HG02610 (cell line): ENCODE measurements at regions not wholly inside any gene's neighbourhood (a gene's known extent, or its start where the extent isn't known, plus 50 kb on each side); places are given as distances from the start of the nearest gene placed in this dataset.

Experiments
- ATAC-seq: cut with Tn5 transposase; IDR thresholded peaks from one replicate; pipeline ENCODE4 v1.9.1; 2021; ENCODE audit warnings: mild to moderate bottlenecking, moderate library complexity; ENCODE audit not compliant: unreplicated experiment

GRCh38 chr4:22897520-22898108 lies 204.9 kb downstream of the GBA3 start:
- ATAC-seq, result no peak

- no peak for ATAC-seq
Measured at GRCh38 chr4:22895482-22895881, 202.7 kb downstream of the GBA3 start.

- no peak for ATAC-seq
Measured at GRCh38 chr4:22884157-22884556, 191.4 kb downstream of the GBA3 start.

DNA sequence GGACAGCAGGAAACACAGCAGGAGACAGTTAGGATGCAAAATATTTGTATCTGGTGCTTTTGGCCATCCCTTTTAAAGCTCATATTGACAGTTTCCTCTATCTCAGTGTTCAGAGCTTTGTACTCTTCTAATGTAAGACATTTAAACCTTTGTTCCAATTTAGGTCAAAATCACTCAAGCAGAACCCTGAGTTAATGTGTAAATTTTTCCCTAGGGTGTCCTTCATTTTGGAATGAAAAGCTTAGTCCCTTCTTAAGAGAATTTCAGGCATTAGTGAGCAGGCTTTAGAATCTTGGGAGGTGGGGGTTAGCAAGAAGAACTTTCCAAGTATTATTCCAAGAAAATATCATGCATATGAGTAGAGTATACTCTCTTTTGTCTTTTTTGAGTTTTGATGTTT lies 188.7 kb downstream of the GBA3 start:
- no peak for ATAC-seq

GRCh38 chr4:22877486-22878052 lies 184.8 kb downstream of the GBA3 start:
- no peak for ATAC-seq

- no peak for ATAC-seq
Measured at GRCh38 chr4:22876270-22876669, 183.5 kb downstream of the GBA3 start.

DNA sequence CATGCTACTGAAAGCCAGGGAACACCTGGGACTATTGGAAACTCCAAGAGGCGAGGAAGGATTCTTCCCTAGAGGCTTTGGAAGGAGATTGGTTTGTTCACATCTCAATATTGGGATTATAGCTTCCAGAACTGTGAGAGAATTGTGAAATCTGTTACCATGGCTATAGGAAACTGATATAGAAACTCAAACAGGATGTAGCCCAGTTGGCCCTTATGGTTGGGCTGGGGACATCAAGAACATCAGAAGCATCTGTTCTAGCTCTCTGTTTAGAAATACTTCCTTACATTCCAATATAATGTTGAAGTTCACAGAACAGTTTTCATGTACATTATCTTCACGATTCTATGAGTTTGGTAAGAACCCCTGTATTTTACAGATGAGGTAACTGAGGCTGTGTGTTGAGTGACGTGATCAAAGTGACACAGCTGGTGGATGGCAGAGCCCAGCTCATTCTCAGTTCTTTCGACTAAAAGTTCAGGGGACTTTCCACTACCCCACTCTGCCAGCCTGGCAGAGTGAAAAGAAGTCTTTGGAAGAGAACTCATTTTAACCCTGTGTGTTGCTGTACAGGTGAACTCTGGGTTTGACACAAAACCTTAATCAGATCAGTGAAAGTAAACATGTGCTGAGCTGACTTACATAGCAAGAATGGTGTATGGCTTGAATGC lies 183.0 kb downstream of the GBA3 start:
- ATAC-seq, result no peak

- no peak for ATAC-seq
Measured at GRCh38 chr4:22874334-22874912, 181.7 kb downstream of the GBA3 start.

DNA sequence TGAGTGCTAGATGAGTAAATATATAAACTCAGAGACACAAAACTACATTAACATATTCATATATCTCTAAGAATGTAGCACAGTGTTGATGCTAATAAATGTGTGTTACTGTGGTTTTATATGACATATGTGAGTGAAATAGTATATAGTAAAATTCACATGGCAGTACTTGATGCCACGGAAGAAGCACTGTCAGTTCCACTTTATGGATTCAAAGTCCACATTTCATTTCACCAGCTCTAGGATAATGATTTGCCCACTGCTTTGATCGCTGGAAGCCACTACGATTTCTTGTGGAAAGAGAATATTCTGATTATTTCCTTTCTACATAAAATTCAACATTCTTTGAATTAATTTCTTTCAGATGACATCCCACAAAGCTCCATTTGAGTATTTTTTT lies 181.2 kb downstream of the GBA3 start:
- ATAC-seq, result no peak

GRCh38 chr4:22870847-22871449 lies 178.2 kb downstream of the GBA3 start:
- ATAC-seq, result no peak

DNA sequence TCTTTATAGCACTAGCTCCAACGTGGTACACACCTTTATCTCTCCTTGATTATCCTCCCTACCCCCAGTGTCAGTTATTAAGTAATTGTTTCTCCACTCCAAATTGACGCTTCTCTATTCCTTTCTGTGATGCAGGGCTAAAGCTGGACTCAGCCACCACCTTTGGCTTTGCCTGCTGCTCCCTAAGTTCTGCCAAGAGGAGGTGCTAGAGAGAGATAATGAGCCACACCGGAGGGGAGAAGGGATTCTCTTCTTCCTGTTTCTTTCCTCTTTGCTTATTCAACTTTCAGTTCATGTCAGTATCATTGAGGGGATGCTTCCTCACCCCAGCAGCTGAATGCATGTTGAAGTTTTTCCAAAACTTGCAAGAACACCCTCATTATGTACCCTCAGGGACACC lies 176.5 kb downstream of the GBA3 start:
- no peak for ATAC-seq
